GM12875 (cell line): ENCODE measurements at regions not wholly inside any gene's neighbourhood (a gene's known extent, or its start where the extent isn't known, plus 50 kb on each side); places are given as distances from the start of the nearest gene placed in this dataset.
"Not testable (repeated sequence)": the region's sequence is repeated elsewhere in the genome, so short reads cannot be mapped to it uniquely, and the experiment has no call there.

Source experiments
- H3K4me3 ChIP-seq: one replicate; pipeline ENCODE4 v1.5.1; 2011; ENCODE audit warnings: low read depth, low read length, control low read depth
- CTCF ChIP-seq: IDR thresholded peaks from 2 replicates; pipeline ENCODE4 v1.5.1; 2011; ENCODE audit warnings: low read depth, mild to moderate bottlenecking, control low read depth, inconsistent platforms, low read length, moderate library complexity, borderline replicate concordance; ENCODE audit not compliant: insufficient read depth

- no peak for TF ChIP-seq CTCF
- H3K4me3 ChIP-seq = no peak overlapping the region
Measured at GRCh38 chr1:232728507-232729263, 76.5 kb upstream of the MAP10 start.

GRCh38 chr1:232732344-232732910 lies 72.8 kb upstream of the MAP10 start:
- no peak overlapping the region for H3K4me3 ChIP-seq
- no peak for TF ChIP-seq CTCF

- TF ChIP-seq CTCF = no peak
- H3K4me3 ChIP-seq = no peak overlapping the region
Measured at GRCh38 chr1:232737917-232738316, 67.3 kb upstream of the MAP10 start.

- no peak overlapping the region for H3K4me3 ChIP-seq
- TF ChIP-seq CTCF = no peak
Measured at GRCh38 chr1:232743999-232744398, 61.2 kb upstream of the MAP10 start.

GRCh38 chr1:232744847-232745246 lies 60.4 kb upstream of the MAP10 start:
- TF ChIP-seq CTCF = no peak
- no peak overlapping the region for H3K4me3 ChIP-seq

- not testable (repeated sequence) for H3K4me3 ChIP-seq
Measured at GRCh38 chr1:232745698-232746097, 59.5 kb upstream of the MAP10 start.

GRCh38 chr1:232748910-232749368 lies 56.3 kb upstream of the MAP10 start:
- TF ChIP-seq CTCF = no peak
- H3K4me3 ChIP-seq = no peak overlapping the region
